KMS-11 (cell line): ENCODE measurements at regions not wholly inside any gene's neighbourhood (a gene's known extent, or its start where the extent isn't known, plus 50 kb on each side); places are given as distances from the start of the nearest gene placed in this dataset.
"Not testable (repeated sequence)": the region's sequence is repeated elsewhere in the genome, so short reads cannot be mapped to it uniquely, and the experiment has no call there.

Experiments used
- H2AFZ ChIP-seq: fragments of 200-600 bp; sonication (generic); 2 replicates; pipeline ENCODE4 v1.6.1; 2016; ENCODE audit warnings: antibody characterized with exemption, mixed run types, low read depth
- H3K27ac ChIP-seq: fragments of 200-600 bp; sonication (generic); 2 replicates; pipeline ENCODE4 v1.6.1; 2016; ENCODE audit warnings: mild to moderate bottlenecking, mixed run types
- H3K27me3 ChIP-seq: fragments of 200-600 bp; sonication (generic); 2 replicates; pipeline ENCODE4 v1.6.1; 2017; ENCODE audit warnings: mild to moderate bottlenecking, low read depth, mixed run types, moderate library complexity; ENCODE audit not compliant: insufficient read depth
- H3K36me3 ChIP-seq: fragments of 200-600 bp; sonication (generic); 2 replicates; pipeline ENCODE4 v1.6.1; 2017; ENCODE audit warnings: mild to moderate bottlenecking, mixed run types; ENCODE audit not compliant: insufficient read depth
- H3K4me1 ChIP-seq: fragments of 200-600 bp; sonication (generic); 2 replicates; pipeline ENCODE4 v1.6.1; 2016; ENCODE audit warnings: mild to moderate bottlenecking, low read depth, mixed run types; ENCODE audit not compliant: poor library complexity, severe bottlenecking
- H3K4me2 ChIP-seq: fragments of 200-600 bp; sonication (generic); 2 replicates; pipeline ENCODE4 v1.7.0; 2016; ENCODE audit warnings: mild to moderate bottlenecking, mixed run types
- H3K4me3 ChIP-seq: fragments of 200-600 bp; sonication (generic); IDR thresholded peaks from 2 replicates; pipeline ENCODE4 v1.6.1; 2017; ENCODE audit warnings: low read depth, low read length, mixed read lengths; ENCODE audit not compliant: insufficient read depth
- H3K79me2 ChIP-seq: fragments of 200-600 bp; sonication (generic); 2 replicates; pipeline ENCODE4 v1.6.1; 2016; ENCODE audit warnings: low read depth, mixed run types; ENCODE audit not compliant: insufficient read depth
- H3K9ac ChIP-seq: fragments of 200-600 bp; sonication (generic); 2 replicates; pipeline ENCODE4 v1.6.1; 2016; ENCODE audit warnings: mild to moderate bottlenecking, mixed run types
- H4K20me1 ChIP-seq: fragments of 200-600 bp; sonication (generic); 2 replicates; pipeline ENCODE4 v1.6.1; 2016; ENCODE audit warnings: mild to moderate bottlenecking, mixed run types; ENCODE audit not compliant: insufficient read depth
- CTCF ChIP-seq: fragments of 200-600 bp; sonication (generic); conservative IDR thresholded peaks from 2 replicates; pipeline ENCODE4 v1.6.1; 2017; ENCODE audit warnings: low read depth, mild to moderate bottlenecking, antibody characterized with exemption, low read length, moderate library complexity, mixed read lengths

GRCh38 chr6:37757381-37757780 lies 59.7 kb upstream of the MDGA1 start:
- H2AFZ ChIP-seq: no peak overlapping the region
- H3K4me2 ChIP-seq: no peak overlapping the region
- no peaks in the 10 kb centered on the region for H3K79me2 ChIP-seq
- H3K9ac ChIP-seq: no peak overlapping the region
- H3K27ac ChIP-seq: no peak overlapping the region
- H3K4me1 ChIP-seq: peaks cover 26% of the 10 kb centered on the region
- TF ChIP-seq CTCF: no peak
- H3K27me3 ChIP-seq: no peaks in the 10 kb centered on the region
- no peak overlapping the region for H3K4me3 ChIP-seq
- H4K20me1 ChIP-seq: no peaks in the 10 kb centered on the region
- no peaks in the 10 kb centered on the region for H3K36me3 ChIP-seq

DNA sequence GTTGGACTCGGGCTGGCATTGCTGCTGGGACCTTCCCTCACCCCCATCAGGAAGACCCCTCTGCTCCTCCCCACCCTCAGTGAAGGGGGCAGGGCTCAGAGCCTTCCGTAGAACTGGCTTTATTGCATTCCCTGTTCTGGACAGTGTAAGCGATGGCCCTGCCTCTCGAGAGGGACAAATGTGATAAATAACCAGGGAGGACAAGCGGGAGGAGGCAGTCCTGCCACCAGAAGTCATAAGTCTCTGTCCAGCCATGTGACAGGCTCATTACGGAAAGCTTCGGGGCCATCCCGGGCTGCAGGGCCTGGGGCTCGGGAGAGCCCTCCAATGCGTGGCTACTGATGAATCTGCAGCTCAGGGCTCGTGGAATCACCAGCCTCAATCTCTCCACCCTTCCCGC lies 58.5 kb upstream of the MDGA1 start:
- Histone ChIP-seq H3K4me2 (no peak overlapping the region), H3K27ac (no peak overlapping the region)

DNA sequence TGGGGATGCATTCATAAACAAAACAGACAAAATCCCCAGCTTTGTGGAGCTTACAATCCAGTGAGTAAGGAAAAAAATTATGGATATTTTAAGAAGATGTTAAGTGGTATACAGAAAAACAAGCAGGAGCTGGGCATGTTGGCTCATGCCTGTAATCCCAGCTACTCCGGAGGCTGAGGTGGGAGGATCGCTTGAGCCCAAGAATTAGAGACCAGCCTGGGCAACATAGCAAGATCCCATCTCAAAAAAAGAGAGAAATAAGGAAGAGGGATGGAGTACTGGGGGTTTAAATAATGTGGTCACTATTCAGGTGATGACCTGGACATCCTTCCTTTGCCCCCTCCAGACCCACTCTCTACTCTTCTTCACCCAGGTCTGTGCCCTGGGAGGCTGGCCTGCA lies 55.0 kb upstream of the MDGA1 start:
- Histone ChIP-seq H3K9ac (no peak overlapping the region), H3K27ac (no peak overlapping the region), H3K79me2 (no peaks in the 10 kb centered on the region), H3K36me3 (no peaks in the 10 kb centered on the region), H3K4me1 (no peaks in the 10 kb centered on the region), H2AFZ (no peak overlapping the region), H3K4me2 (no peak overlapping the region), H4K20me1 (no peaks in the 10 kb centered on the region), H3K27me3 (no peaks in the 10 kb centered on the region), H3K4me3 (no peak overlapping the region)
- TF ChIP-seq CTCF: no peak

More for the DNA sequence above, 58.5 kb upstream of the MDGA1 start:
- H3K27me3 ChIP-seq: no peaks in the 10 kb centered on the region
- no peak overlapping the region for H2AFZ ChIP-seq
- H3K36me3 ChIP-seq: no peaks in the 10 kb centered on the region
- TF ChIP-seq CTCF: no peak
- peaks cover 14% of the 10 kb centered on the region for H3K4me1 ChIP-seq
- H3K9ac ChIP-seq: no peak overlapping the region
- H4K20me1 ChIP-seq: no peaks in the 10 kb centered on the region
- no peak overlapping the region for H3K4me3 ChIP-seq
- no peaks in the 10 kb centered on the region for H3K79me2 ChIP-seq

DNA sequence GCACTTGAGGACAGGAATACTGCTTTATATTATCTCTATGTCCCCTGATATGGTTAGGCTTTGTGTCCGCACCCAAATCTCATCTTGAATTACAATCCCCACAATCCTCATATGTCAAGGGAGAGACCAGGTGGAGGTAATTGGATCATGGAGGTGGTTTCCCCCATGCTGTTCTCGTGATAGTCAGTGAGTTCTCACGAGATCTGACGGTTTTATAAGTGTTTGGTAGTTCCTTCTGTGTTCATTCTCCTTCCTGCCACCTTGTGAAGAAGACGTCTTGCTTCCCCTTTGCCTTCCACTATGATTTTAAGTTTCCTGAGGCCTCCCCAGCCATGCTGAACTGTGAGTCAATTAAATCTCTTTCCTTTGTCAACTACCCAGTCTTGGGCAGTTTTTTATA lies 51.7 kb upstream of the MDGA1 start:
- H4K20me1 ChIP-seq, H3K27ac ChIP-seq, H3K27me3 ChIP-seq, H3K79me2 ChIP-seq, H3K4me2 ChIP-seq, H3K9ac ChIP-seq, H3K36me3 ChIP-seq, H3K4me3 ChIP-seq, H2AFZ ChIP-seq, H3K4me1 ChIP-seq: not testable (repeated sequence)

DNA sequence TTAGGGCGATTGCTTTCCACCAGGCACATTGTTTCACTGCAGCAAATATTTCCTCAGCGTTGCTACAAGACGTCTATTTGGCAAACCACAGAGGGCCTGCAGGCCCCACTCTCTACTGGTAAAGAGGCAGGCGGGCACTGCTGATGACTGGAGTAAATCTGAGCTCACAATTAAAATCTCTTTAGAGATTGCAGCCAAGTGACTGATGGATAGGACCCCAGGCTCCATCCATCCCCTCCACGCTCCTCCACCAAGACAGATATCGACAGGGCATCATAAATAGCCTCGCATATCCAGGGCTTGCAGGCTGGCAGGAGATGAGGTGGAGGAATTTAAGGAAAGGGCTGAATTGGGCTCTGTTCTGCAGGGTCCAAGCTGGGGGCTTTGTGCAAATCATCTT lies 50.4 kb upstream of the MDGA1 start:
- no peaks in the 10 kb centered on the region for H3K27me3 ChIP-seq
- no peak for TF ChIP-seq CTCF

More for the DNA sequence above, 50.4 kb upstream of the MDGA1 start:
- Histone ChIP-seq H3K79me2 (no peaks in the 10 kb centered on the region), H4K20me1 (no peaks in the 10 kb centered on the region), H3K4me3 (no peak overlapping the region), H2AFZ (no peak overlapping the region), H3K4me1 (no peaks in the 10 kb centered on the region), H3K27ac (no peak overlapping the region), H3K9ac (no peak overlapping the region), H3K4me2 (no peak overlapping the region), H3K36me3 (no peaks in the 10 kb centered on the region)
